Gastrocnemius medialis (tissue), 4 donors: ENCODE measurements at regions not wholly inside any gene's neighbourhood (a gene's known extent, or its start where the extent isn't known, plus 50 kb on each side); places are given as distances from the start of the nearest gene placed in this dataset.

Source experiments
- CTCF ChIP-seq, 5 experiments: fragments of 450-650 bp in 3 of 5; fragments of 200-600 bp in 2 of 5; sonication (generic) in 2 of 5; IDR thresholded peaks in 4 of 5; conservative IDR thresholded peaks in 1 of 5; 1 replicate in 4 of 5; 2 replicates in 1 of 5; pipeline ENCODE4 v1.5.1; 2016 to 2019; ENCODE audit warnings: antibody characterized with exemption in 5 of 5, mild to moderate bottlenecking in 3 of 5, moderate library complexity in 3 of 5
- POLR2A ChIP-seq, 2 donors: fragments of 450-650 bp; IDR thresholded peaks; one replicate each; pipeline ENCODE4 v1.6.1; 2017; ENCODE audit warnings: antibody characterized with exemption in 2 of 2, mild to moderate bottlenecking in 2 of 2, moderate library complexity in 2 of 2

GRCh38 chr7:52911326-52911725 lies 124.1 kb upstream of the POM121L12 start:
- TF ChIP-seq CTCF (IDR thresholded peaks at IDR 0.05 in 4 of 5, conservative IDR thresholded peaks at IDR 0.05 in 1 of 5) (no peak), POLR2A (IDR thresholded peaks at IDR 0.05) (no peak)
